ENCODE measurements at regions not wholly inside any gene's neighbourhood (a gene's known extent, or its start where the extent isn't known, plus 50 kb on each side); places are given as distances from the start of the nearest gene placed in this dataset.

DNA sequence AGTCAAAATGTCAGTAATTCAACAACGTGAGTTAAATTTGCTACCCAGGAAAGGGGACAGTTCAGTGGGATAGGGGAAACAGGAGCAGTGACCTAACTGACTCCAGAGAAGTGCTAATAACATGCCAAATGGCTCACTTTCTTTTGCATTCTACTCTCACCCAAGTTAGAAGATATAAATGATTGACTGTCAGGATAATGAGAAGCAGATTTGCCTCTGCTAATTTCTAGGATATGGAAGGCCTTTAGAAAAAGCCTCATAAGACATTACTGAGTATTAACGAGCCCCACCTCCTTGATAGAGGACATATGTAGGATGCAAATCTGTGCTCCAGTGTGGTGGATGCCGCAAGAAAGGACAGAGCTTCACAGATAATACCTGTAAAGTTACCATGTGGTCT lies 318.6 kb upstream of the NT5C1B start:
- TF ChIP-seq, protein P1, sequence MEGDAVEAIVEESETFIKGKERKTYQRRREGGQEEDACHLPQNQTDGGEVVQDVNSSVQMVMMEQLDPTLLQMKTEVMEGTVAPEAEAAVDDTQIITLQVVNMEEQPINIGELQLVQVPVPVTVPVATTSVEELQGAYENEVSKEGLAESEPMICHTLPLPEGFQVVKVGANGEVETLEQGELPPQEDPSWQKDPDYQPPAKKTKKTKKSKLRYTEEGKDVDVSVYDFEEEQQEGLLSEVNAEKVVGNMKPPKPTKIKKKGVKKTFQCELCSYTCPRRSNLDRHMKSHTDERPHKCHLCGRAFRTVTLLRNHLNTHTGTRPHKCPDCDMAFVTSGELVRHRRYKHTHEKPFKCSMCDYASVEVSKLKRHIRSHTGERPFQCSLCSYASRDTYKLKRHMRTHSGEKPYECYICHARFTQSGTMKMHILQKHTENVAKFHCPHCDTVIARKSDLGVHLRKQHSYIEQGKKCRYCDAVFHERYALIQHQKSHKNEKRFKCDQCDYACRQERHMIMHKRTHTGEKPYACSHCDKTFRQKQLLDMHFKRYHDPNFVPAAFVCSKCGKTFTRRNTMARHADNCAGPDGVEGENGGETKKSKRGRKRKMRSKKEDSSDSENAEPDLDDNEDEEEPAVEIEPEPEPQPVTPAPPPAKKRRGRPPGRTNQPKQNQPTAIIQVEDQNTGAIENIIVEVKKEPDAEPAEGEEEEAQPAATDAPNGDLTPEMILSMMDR (IDR thresholded peaks at IDR 0.05; ENCODE audit: insufficient read depth, low read depth, low read length) = no peak
- H3K4me3 ChIP-seq (ENCODE audit: low read depth, low read length) = no peak overlapping the region
- no peak for DNase-seq (ENCODE audit: low read depth)

DNA sequence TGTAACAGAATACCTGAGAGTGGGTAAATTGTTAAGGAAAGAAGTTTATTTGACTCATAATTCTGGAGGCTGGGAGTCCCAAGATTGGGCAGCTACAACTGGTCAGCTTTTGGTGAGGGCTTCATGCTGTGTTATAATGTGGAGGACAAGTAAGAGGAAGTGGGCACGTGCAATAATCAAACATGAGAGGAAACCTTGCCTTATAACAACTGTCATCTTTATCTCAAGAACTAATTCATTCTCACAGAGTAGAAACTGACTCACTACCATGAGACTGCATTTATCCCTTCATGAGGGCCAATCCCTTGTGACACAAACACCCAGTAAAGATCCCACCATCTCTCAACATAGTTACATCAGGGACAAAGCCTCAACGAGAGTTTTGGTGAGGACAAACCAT lies 318.1 kb upstream of the NT5C1B start:
- no peak overlapping the region for H3K4me3 ChIP-seq (ENCODE audit: low read depth, low read length)
- no peak for DNase-seq (ENCODE audit: low read depth)
- TF ChIP-seq, protein P1 (IDR thresholded peaks at IDR 0.05; ENCODE audit: insufficient read depth, low read depth, low read length) = no peak

DNA sequence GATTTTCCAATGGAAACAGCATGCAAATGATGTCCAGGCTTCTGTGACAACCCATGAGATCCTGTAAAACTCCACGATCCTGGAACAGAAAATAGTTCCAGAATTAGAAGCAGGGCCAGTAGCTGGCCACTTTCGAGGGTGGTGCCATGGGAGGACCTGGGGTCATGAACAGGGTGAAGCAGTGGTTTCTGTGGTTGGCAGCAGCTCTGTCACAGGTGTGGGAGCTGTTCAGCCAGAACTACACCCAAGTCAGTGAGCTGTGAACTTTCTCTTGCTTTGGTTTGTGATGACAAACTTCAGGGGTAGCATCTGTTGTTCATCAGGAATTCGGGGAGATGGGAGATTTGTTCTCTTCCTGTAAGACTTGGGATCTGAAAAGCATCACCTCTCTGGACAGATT lies 314.4 kb upstream of the NT5C1B start:
- DNase-seq (ENCODE audit: low read depth) = no peak
- no peak overlapping the region for H3K4me3 ChIP-seq (ENCODE audit: low read depth, low read length)
- TF ChIP-seq, protein P1 (IDR thresholded peaks at IDR 0.05; ENCODE audit: insufficient read depth, low read depth, low read length) = no peak

DNA sequence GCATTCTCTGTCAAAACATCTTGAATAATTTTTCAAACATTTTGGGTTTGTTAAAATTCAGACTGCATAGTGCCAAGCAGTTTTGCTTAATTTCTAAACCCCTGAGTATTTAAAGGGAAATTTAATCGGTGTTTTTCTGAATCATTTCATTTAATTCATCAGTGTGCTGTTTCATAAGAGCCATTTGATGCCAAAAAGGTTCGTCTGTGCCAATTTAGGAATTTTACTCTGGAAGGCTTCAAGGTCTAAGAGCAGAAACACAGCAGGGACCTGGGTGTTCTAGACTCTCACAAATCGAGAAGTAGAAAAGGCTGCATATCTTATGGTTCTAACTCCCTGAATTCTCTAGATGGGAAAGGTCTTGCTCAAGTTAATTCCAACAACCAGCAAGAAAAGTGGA lies 311.9 kb upstream of the NT5C1B start:
- TF ChIP-seq, protein P1 (IDR thresholded peaks at IDR 0.05; ENCODE audit: insufficient read depth, low read depth, low read length) = no peak
- H3K4me3 ChIP-seq (ENCODE audit: low read depth, low read length) = no peak overlapping the region
- no peak for DNase-seq (ENCODE audit: low read depth)

DNA sequence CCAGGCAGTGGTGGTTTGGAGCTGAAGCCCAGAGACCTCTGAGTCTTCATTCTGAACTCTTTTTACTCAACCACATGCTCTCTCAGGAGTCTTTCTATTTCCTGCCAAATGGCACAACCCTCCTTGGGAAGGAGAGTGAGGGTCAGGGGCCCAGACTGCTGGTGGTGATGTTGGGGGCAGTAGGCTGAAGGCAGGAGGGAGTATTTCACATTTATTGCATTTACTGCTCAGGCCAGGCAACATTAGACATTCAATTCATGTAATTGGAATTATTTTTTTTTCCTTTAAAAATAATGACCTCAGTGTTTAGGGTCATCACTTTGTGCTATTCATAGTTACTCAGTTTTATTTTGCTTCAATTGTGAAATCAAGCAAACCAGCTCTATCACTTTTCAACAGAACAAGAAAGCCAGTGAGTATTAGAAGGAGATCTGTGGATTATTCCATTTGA lies 311.3 kb upstream of the NT5C1B start:
- no peak for DNase-seq (ENCODE audit: low read depth)
- TF ChIP-seq, protein P1 (IDR thresholded peaks at IDR 0.05; ENCODE audit: insufficient read depth, low read depth, low read length) = no peak
- H3K4me3 ChIP-seq (ENCODE audit: low read depth, low read length) = no peak overlapping the region

DNA sequence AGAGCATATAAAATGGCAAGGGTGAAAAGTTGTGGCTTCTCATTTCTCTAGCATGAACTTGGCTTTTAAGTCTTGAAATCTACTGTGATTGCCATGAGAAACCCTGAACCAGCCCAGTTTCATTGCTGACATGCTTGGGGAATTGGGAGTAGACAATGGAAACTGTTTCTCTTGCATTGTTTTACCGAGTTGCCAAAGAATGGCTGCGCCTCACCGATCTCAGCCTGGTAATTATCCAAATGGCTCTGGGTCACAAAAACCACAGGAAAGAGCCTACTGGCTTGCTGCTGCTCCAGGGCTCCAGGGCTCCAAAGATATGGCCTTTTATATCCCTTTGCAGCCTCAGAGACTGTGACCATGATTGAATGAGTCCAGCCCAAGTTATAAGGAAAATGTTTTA lies 310.4 kb upstream of the NT5C1B start:
- DNase-seq (ENCODE audit: low read depth) = no peak
- H3K4me3 ChIP-seq (ENCODE audit: low read depth, low read length) = no peak overlapping the region
- TF ChIP-seq, protein P1 (IDR thresholded peaks at IDR 0.05; ENCODE audit: insufficient read depth, low read depth, low read length) = no peak

DNA sequence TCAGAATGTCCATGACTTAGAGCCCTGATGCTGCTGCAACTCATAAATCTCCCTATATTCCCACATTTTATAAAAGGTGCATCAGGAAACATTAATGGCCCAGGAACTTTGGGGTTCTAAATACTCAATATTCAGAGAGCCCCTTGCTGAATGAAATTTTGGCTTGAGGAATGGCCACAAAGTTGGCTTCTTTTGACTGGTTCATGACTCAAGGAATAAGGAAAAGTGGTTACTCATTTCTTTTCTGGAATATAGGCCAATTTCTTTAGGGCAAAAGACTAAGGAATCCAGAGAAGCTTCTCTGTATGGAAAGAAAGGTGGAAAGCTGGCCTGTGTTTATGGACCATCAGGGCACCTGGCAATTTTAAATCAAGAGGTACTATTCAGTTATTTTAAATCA lies 308.9 kb upstream of the NT5C1B start:
- no peak for DNase-seq (ENCODE audit: low read depth)
- TF ChIP-seq, protein P1 (IDR thresholded peaks at IDR 0.05; ENCODE audit: insufficient read depth, low read depth, low read length) = no peak
- no peak overlapping the region for H3K4me3 ChIP-seq (ENCODE audit: low read depth, low read length)

All from fibroblast of villous mesenchyme (primary cell).